ENCODE measurements at regions not wholly inside any gene's neighbourhood (a gene's known extent, or its start where the extent isn't known, plus 50 kb on each side); places are given as distances from the start of the nearest gene placed in this dataset.

DNA sequence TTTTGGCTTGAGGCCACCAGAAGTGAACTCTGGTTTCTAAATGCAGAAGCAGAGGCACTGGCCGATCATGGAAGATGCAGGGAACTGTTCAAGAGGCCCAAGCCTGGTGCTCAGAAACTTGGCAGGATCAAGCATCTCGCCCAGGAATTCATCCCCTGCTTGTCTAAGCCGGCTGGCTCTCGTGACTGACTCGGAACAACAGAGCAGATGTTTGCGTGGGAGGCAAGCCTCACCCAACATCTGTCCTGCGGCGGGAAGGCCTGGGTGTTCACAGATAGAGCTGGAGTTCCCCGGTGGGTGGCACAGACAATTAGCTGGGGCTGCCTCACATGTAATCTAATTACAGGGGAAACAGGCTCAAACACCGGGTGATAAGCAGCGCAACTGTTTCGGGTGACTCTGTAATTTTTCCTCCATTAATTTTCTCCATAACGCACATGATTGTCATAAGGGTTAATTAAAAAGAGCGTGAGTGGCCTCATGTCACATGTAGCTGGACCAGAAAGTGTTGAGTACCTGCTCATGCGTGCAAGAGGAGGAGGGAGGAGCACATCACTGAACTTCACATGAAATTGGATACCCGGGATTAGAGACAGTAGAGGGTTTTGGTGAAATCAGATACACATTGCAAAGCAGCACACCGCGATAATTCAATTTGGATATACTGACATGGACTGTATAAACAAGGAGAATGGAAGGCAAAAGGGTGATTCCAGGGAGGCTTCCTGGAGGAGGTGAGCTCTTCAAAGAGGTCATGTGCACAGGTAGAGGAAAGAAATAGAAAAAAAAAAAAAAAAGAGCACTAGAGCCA lies 180.0 kb downstream of the ETS2 start:
- Histone ChIP-seq H3K4me3 (peak overlapping the region; percentile 62), H3K27ac (peak overlapping the region; percentile 73), H3K9me3 (ENCODE audit: low read depth, low read length) (no peaks in the 10 kb centered on the region), H3K9ac (ENCODE audit: insufficient read length) (no peak overlapping the region), H3K36me3 (ENCODE audit: insufficient read depth, low read length) (no peaks in the 10 kb centered on the region)
- DNase-seq (ENCODE audit: low read depth, low spot score) = no peak
- peak; percentile 10 for TF ChIP-seq FOXP2 (optimal IDR thresholded peaks at IDR 0.05; ENCODE audit: control extremely low read depth, extremely low read length, insufficient read depth)
- TF ChIP-seq POLR2AphosphoS5 (IDR thresholded peaks at IDR 0.05; ENCODE audit: borderline replicate concordance, low read depth, low read length) = no peak

DNA sequence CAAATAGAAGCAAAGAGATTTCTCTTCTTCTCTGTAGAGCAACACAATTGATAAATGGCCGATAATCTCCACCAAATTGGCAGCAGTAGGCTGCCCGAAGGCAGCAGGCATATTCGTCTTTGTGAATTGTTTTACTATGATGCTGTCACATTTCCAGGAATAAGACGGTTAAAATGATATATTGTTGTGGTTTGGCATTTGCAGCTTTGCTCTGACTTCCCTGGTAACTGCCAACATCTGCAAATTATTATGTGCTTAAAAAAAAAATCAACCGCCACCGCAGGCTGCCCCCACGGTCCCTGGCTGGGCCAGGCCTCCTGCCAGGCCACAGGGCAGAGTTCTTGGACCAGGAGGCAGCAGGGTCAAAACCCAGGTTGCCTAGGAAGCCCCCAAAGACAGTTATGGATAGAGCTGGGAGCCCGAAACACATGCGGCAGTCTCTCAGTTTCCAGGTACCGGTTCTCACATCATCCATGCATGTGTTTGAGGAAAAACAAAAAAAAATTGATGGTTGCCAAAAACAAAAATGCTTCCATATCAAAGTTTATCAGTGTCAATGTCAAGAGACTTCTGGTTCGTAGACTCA lies 179.3 kb downstream of the ETS2 start:
- Histone ChIP-seq H3K9me3 (ENCODE audit: low read depth, low read length) (no peaks in the 10 kb centered on the region), H3K9ac (ENCODE audit: insufficient read length) (no peak overlapping the region), H3K36me3 (ENCODE audit: insufficient read depth, low read length) (no peaks in the 10 kb centered on the region), H3K27ac (peak overlapping the region; percentile 73), H3K4me3 (peak overlapping the region; percentile 62)
- peak; percentile 27 for TF ChIP-seq FOXP2 (optimal IDR thresholded peaks at IDR 0.05; ENCODE audit: control extremely low read depth, extremely low read length, insufficient read depth)
- TF ChIP-seq EZH2 (IDR thresholded peaks at IDR 0.05) = no peak
- TF ChIP-seq POLR2AphosphoS5 (IDR thresholded peaks at IDR 0.05; ENCODE audit: borderline replicate concordance, low read depth, low read length) = no peak; the same call in 1 of the 2 replicates
- DNase-seq (ENCODE audit: low read depth, low spot score) = no peak

GRCh38 chr21:38984568-38984967 lies 178.8 kb downstream of the ETS2 start:
- Histone ChIP-seq H3K4me3 (peak overlapping the region; percentile 62), H3K9me3 (ENCODE audit: low read depth, low read length) (no peaks in the 10 kb centered on the region), H3K9ac (ENCODE audit: insufficient read length) (no peak overlapping the region), H3K36me3 (ENCODE audit: insufficient read depth, low read length) (no peaks in the 10 kb centered on the region), H3K27ac (peak overlapping the region; percentile 73; the same call in 1 of the 2 replicates)
- TF ChIP-seq FOXP2 (optimal IDR thresholded peaks at IDR 0.05; ENCODE audit: control extremely low read depth, extremely low read length, insufficient read depth) (no peak), EZH2 (IDR thresholded peaks at IDR 0.05) (no peak), POLR2AphosphoS5 (IDR thresholded peaks at IDR 0.05; ENCODE audit: borderline replicate concordance, low read depth, low read length) (no peak)
- no peak for DNase-seq (ENCODE audit: low read depth, low spot score)

DNA sequence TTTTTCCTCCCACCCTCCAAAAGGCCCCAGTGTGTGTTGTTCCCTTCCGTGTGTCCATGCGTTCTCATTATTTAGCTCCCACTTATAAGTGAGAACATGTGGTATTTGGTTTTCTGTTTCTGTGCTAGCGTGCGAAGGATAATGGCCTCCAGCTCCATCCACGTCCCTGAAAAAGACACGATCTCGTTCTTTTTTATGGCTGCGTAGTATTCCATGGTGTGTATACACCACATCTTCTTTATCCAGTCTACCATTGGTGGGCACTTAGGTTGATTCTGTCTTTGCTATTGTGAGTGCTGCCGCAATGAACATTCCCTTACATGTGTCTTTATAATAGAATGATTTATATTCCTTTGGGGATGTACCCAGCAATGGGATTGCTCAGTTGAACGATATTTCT lies 177.8 kb downstream of the ETS2 start:
- TF ChIP-seq EZH2 (IDR thresholded peaks at IDR 0.05) = no peak
- TF ChIP-seq POLR2AphosphoS5 (IDR thresholded peaks at IDR 0.05; ENCODE audit: borderline replicate concordance, low read depth, low read length) = no peak
- no peak for TF ChIP-seq FOXP2 (optimal IDR thresholded peaks at IDR 0.05; ENCODE audit: control extremely low read depth, extremely low read length, insufficient read depth)

DNA sequence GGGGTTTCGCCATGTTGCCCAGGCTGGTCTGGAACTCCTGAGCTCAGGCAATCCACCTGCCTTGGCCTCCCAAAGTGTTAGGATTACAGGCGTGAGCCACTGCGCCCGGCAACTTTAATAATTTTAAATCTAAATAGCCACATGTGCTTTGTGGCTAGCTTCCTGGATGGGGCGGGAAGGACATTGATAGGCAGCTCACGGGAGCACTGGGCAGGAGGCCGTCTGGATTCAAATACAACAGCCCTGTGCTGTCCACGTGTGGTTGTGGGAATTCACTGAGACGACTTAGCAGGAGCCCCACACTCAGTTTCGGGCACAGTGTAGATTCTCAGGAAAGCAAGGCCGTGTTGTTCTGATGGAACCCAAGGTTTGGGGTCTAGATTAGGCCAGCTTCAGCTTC lies 177.1 kb downstream of the ETS2 start:
- Histone ChIP-seq H3K9ac (ENCODE audit: insufficient read length) (no peak overlapping the region), H3K27ac (no peak overlapping the region)

More for the DNA sequence above, 177.8 kb downstream of the ETS2 start:
- H3K27ac ChIP-seq = no peak overlapping the region
- no peaks in the 10 kb centered on the region for H3K36me3 ChIP-seq (ENCODE audit: insufficient read depth, low read length)
- H3K9me3 ChIP-seq (ENCODE audit: low read depth, low read length) = no peaks in the 10 kb centered on the region
- no peak overlapping the region for H3K9ac ChIP-seq (ENCODE audit: insufficient read length)
- no peak overlapping the region for H3K4me3 ChIP-seq
- DNase-seq (ENCODE audit: low read depth, low spot score) = no peak

DNA sequence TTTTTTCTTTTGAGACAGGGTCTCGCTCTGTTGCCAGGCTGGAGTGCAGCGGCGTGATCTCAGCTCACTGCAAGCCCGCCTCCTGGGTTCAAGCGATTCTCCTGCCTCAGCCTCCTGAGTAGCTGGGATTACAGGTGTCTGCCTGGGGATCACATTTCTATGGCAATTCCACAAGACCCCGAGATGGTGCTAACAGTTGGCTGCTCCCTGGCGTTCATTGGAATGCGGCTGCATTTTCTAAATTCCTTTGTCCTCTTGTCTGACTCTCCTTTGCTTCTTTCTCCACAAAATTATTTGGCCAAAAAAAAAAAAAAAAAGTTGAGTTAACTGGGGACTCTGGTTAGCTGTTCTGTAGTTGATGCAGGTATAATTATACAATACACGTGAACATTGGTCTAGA lies 176.4 kb downstream of the ETS2 start:
- Histone ChIP-seq H3K9ac (ENCODE audit: insufficient read length) (no peak overlapping the region), H3K4me3 (no peak overlapping the region), H3K27ac (no peak overlapping the region), H3K9me3 (ENCODE audit: low read depth, low read length) (no peaks in the 10 kb centered on the region), H3K36me3 (ENCODE audit: insufficient read depth, low read length) (no peaks in the 10 kb centered on the region)
- TF ChIP-seq POLR2AphosphoS5 (IDR thresholded peaks at IDR 0.05; ENCODE audit: borderline replicate concordance, low read depth, low read length) (no peak), EZH2 (IDR thresholded peaks at IDR 0.05) (no peak), FOXP2 (optimal IDR thresholded peaks at IDR 0.05; ENCODE audit: control extremely low read depth, extremely low read length, insufficient read depth) (no peak)
- no peak for DNase-seq (ENCODE audit: low read depth, low spot score)

More for the DNA sequence above, 177.1 kb downstream of the ETS2 start:
- Histone ChIP-seq H3K4me3 (no peak overlapping the region), H3K36me3 (ENCODE audit: insufficient read depth, low read length) (no peaks in the 10 kb centered on the region), H3K9me3 (ENCODE audit: low read depth, low read length) (no peaks in the 10 kb centered on the region)
- no peak for DNase-seq (ENCODE audit: low read depth, low spot score)
- TF ChIP-seq EZH2 (IDR thresholded peaks at IDR 0.05) (no peak), FOXP2 (optimal IDR thresholded peaks at IDR 0.05; ENCODE audit: control extremely low read depth, extremely low read length, insufficient read depth) (no peak), POLR2AphosphoS5 (IDR thresholded peaks at IDR 0.05; ENCODE audit: borderline replicate concordance, low read depth, low read length) (no peak)

DNA sequence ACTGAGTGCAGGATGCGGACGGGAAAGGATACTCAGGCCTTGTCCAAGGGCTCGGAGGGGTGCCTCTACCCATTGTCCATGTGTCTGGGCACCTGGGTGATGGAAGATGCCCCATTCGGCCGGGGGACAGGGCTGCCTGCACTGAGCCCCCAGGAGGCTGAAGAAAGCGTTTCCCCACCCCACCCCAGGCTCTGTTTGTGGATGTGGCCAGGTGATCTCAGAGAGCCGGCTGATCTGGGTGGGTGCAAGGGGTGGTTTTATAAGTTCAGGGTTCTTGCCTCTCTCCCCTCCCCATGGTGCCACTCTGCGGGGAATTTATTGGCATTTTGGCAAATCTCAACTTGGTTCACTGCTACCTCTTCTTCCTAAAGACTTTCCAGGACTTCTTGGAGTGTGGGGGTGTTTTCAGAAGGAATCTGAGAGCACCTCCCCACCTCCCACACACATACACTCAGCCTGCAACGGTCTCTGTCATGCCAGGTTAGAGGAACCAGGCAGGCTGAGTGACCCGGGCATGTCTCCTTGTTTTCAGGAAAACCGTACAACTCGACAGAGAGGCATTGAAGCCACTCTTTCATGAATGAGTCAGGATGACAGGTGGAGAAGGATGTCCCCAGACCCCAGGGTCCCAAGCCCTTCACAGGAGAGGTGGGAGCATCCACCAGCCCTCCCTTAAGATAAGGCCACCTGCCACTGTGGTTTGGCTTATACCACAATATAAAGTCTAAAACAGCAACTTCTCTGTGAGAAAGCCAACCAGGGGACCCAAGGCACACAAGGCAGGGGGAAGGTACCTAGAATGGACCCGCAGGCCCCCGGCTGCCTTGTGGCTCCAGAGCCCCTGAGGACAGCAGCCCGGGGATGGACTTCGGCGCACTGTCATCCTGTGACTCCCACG lies 174.9 kb downstream of the ETS2 start:
- H3K36me3 ChIP-seq (ENCODE audit: insufficient read depth, low read length) = no peaks in the 10 kb centered on the region
- H3K27ac ChIP-seq = no peak overlapping the region
- no peaks in the 10 kb centered on the region for H3K9me3 ChIP-seq (ENCODE audit: low read depth, low read length)
- H3K4me3 ChIP-seq = no peak overlapping the region
- H3K9ac ChIP-seq (ENCODE audit: insufficient read length) = no peak overlapping the region
- no peak for TF ChIP-seq POLR2AphosphoS5 (IDR thresholded peaks at IDR 0.05; ENCODE audit: borderline replicate concordance, low read depth, low read length)
- no peak for TF ChIP-seq EZH2 (IDR thresholded peaks at IDR 0.05)
- TF ChIP-seq FOXP2 (optimal IDR thresholded peaks at IDR 0.05; ENCODE audit: control extremely low read depth, extremely low read length, insufficient read depth) = no peak
- DNase-seq (ENCODE audit: low read depth, low spot score) = no peak
